ENCODE measurements at regions not wholly inside any gene's neighbourhood (a gene's known extent, or its start where the extent isn't known, plus 50 kb on each side); places are given as distances from the start of the nearest gene placed in this dataset.

DNA sequence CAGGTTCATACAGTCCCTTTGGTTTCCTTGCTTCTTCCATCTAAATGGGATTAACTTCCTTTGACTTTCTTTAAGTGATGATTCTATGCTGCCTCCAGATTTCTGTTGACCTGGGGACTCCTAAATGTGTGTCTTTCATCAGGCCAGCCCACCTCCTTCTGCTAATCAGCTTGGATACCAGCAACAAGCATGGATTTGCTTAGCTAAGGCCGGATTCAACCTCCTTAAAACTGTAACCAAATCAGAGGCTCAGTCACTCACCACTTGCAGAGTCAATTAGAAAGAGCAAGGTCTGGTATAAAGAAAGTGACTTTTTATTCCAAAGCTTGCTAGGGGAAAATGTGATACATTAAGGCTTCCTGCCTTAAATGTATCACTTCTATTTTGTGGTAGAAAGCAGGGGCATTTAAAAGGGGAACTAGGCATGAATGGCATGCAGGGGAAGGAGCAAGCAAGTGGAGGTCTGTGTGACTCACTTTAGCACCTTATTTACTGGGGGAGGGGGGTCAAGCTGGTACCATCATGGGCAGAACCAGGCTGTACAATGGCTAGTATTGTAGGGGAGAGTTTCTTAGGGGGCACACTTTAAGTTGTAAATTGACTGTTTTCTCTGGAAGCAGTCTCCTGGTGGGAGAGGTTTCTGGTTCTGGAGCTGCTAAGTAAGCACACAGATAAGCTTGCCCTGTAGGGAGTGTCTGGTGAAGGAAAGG is 239.0 kb upstream of the PDGFD start:
- TF ChIP-seq, protein P1, sequence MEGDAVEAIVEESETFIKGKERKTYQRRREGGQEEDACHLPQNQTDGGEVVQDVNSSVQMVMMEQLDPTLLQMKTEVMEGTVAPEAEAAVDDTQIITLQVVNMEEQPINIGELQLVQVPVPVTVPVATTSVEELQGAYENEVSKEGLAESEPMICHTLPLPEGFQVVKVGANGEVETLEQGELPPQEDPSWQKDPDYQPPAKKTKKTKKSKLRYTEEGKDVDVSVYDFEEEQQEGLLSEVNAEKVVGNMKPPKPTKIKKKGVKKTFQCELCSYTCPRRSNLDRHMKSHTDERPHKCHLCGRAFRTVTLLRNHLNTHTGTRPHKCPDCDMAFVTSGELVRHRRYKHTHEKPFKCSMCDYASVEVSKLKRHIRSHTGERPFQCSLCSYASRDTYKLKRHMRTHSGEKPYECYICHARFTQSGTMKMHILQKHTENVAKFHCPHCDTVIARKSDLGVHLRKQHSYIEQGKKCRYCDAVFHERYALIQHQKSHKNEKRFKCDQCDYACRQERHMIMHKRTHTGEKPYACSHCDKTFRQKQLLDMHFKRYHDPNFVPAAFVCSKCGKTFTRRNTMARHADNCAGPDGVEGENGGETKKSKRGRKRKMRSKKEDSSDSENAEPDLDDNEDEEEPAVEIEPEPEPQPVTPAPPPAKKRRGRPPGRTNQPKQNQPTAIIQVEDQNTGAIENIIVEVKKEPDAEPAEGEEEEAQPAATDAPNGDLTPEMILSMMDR (IDR thresholded peaks at IDR 0.05) = no peak
- DNase-seq (no peak), ATAC-seq (no peak)
- no peaks in the 10 kb centered on the region for H3K27me3 ChIP-seq (ENCODE audit: insufficient read depth in 3 of 3, low read length in 2 of 3)
- WGBS, 3 donors = 77 to 84% (median 81%) methylated on average over 1 of the region's 1 CpG
- no peak overlapping the region for H3K4me3 ChIP-seq
- no peaks in the 10 kb centered on the region for H3K4me1 ChIP-seq
- no peak overlapping the region for H3K27ac ChIP-seq
- H3K36me3 ChIP-seq (ENCODE audit: insufficient read depth in 1 of 2, low read depth in 1 of 2) = no peaks in the 10 kb centered on the region
- H3K9me3 ChIP-seq = no peaks in the 10 kb centered on the region
- intact Hi-C loops (cut with DNase I) = no loop called here

DNA sequence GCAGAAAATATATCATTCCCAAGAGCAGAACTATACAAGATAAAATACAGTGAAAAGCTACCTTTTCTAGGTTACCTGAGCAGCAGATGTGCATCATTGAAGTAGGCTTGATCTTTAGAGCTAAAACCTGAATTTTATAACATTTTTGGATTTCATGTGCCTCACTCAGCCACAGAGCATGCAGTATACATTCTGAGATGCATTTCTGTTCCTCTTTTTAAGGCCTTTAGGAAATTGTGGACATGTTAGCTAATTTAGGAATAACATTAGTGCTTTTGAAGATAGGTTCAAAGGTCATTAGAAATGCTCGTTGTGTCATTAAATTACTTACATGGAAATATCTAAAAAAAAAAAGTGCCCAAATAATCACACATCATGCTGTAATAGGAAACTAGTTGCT is 230.6 kb upstream of the PDGFD start:
- no peak for ATAC-seq
- peaks cover 10% of the 10 kb centered on the region for H3K4me1 ChIP-seq
- H3K36me3 ChIP-seq (ENCODE audit: insufficient read depth in 1 of 2, low read depth in 1 of 2) = no peaks in the 10 kb centered on the region
- no peak overlapping the region for H3K4me3 ChIP-seq
- intact Hi-C loops (cut with DNase I) = no loop called here
- no peak for DNase-seq
- no peaks in the 10 kb centered on the region for H3K27me3 ChIP-seq (ENCODE audit: insufficient read depth in 3 of 3, low read length in 2 of 3)
- TF ChIP-seq, protein P1 (IDR thresholded peaks at IDR 0.05) = no peak
- H3K9me3 ChIP-seq = no peaks in the 10 kb centered on the region
- 41 to 62% (median 45%) methylated on average over 1 of the region's 1 CpG for WGBS, 3 donors
- H3K27ac ChIP-seq = no peak overlapping the region

DNA sequence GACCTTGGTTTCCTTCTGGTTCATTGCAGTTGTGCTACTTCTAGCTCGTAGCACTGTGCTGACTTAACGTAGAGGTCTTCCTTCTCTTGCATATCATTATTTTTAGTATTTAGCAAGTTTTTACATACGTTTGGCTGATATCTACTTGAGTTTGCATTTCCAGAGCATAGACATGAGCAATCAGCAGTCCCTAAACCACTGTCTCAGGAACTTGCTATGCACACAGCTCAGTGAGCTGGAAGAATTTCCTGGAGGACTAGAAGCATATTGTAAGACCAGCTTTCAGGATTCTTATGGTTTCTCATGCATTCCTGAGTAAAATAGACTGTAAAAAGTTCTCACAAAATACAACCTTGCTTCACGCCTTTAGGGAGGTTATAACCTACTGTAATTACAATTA is 226.7 kb upstream of the PDGFD start:
- Histone ChIP-seq H3K36me3 (ENCODE audit: insufficient read depth in 1 of 2, low read depth in 1 of 2) (no peaks in the 10 kb centered on the region), H3K4me3 (no peak overlapping the region), H3K4me1 (peaks cover 10% of the 10 kb centered on the region), H3K27me3 (ENCODE audit: insufficient read depth in 3 of 3, low read length in 2 of 3) (no peaks in the 10 kb centered on the region), H3K9me3 (no peaks in the 10 kb centered on the region), H3K27ac (no peak overlapping the region)
- DNase-seq (no peak), ATAC-seq (no peak)
- TF ChIP-seq, protein P1 (IDR thresholded peaks at IDR 0.05) = no peak
- WGBS, 3 donors = 65 to 87% (median 83%) methylated on average over 4 of the region's 4 CpGs
- intact Hi-C loops (cut with DNase I) = no loop called here

DNA sequence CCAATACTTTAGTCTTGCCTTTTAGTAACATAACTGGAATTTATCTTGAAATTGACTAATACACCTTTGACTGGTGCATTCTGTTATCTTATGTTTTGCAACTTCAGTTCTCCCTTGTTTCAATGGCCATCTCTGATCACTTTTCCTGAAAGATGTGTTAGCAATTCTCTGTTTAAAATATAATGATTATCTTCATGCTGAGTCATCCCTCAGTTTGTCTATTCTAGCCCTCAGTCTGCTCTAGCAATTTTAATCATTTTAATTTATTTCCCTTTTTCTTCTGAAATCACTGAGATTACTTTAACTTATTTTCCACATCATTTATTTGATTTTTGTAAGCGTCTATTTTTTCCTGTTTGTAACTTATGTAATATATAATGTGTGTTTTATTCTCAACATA is 221.9 kb upstream of the PDGFD start:
- H3K27me3 ChIP-seq (ENCODE audit: insufficient read depth in 3 of 3, low read length in 2 of 3) = no peaks in the 10 kb centered on the region
- H3K27ac ChIP-seq = no peak overlapping the region
- H3K4me1 ChIP-seq = no peaks in the 10 kb centered on the region
- TF ChIP-seq, protein P1 (IDR thresholded peaks at IDR 0.05) = no peak
- DNase-seq = no peak
- H3K36me3 ChIP-seq (ENCODE audit: insufficient read depth in 1 of 2, low read depth in 1 of 2) = no peaks in the 10 kb centered on the region
- no peak for ATAC-seq
- WGBS, 3 donors = 93 to 100% (median 100%) methylated on average over 1 of the region's 1 CpG
- H3K9me3 ChIP-seq = no peaks in the 10 kb centered on the region
- H3K4me3 ChIP-seq = no peak overlapping the region
- intact Hi-C loops (cut with DNase I) = no loop called here

DNA sequence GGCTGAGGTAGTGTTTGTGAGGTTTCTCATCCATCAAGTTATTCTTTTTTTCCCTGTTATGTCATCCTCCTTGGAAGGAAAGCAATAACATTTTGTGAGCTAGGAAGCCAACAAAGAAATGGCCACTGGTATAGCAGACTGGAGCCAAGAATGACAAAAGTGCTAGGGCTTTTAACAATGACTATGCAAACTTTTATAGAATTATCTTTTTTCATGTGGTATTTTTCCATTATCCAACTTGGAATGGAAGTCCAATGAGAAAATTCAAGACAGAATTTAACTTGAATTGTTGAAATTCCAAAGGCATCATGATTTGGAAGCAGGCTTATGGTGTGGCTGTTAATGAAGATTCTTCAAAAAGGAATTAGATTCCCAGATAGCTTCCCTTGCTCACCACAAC is 216.4 kb upstream of the PDGFD start:
- H3K36me3 ChIP-seq (ENCODE audit: insufficient read depth in 1 of 2, low read depth in 1 of 2) = no peaks in the 10 kb centered on the region
- no peak overlapping the region for H3K4me3 ChIP-seq
- H3K27ac ChIP-seq = no peak overlapping the region
- H3K27me3 ChIP-seq (ENCODE audit: insufficient read depth in 3 of 3, low read length in 2 of 3) = no peaks in the 10 kb centered on the region
- intact Hi-C loops (cut with DNase I) = no loop called here
- no peaks in the 10 kb centered on the region for H3K4me1 ChIP-seq
- DNase-seq = no peak
- no peaks in the 10 kb centered on the region for H3K9me3 ChIP-seq
- TF ChIP-seq, protein P1 (IDR thresholded peaks at IDR 0.05) = no peak
- no peak for ATAC-seq
